Ovary (tissue), 3 donors: ENCODE measurements at regions not wholly inside any gene's neighbourhood (a gene's known extent, or its start where the extent isn't known, plus 50 kb on each side); places are given as distances from the start of the nearest gene placed in this dataset.

ENCODE experiments used
- CTCF ChIP-seq, 3 donors: fragments of 450-650 bp in 2 of 3; fragments of 200-600 bp in 1 of 3; IDR thresholded peaks; one replicate each; pipeline versions ENCODE4 v1.5.1 to v1.8.0; 2016 to 2022; ENCODE audit warnings: antibody characterized with exemption in 3 of 3, mild to moderate bottlenecking in 1 of 3
- POLR2A ChIP-seq: fragments of 450-650 bp; IDR thresholded peaks from one replicate; pipeline ENCODE4 v1.6.1; 2017; ENCODE audit warnings: antibody characterized with exemption, mild to moderate bottlenecking, moderate library complexity
- donor health status: DM: no; HTN: no; CAD: no.

GRCh38 chr13:103302676-103303075 is 236.5 kb upstream of the SLC10A2 start:
- TF ChIP-seq CTCF (IDR thresholded peaks at IDR 0.05), result no peak
- TF ChIP-seq POLR2A, result no peak
